Osteoblast (primary cell): ENCODE measurements at regions not wholly inside any gene's neighbourhood (a gene's known extent, or its start where the extent isn't known, plus 50 kb on each side); places are given as distances from the start of the nearest gene placed in this dataset.
A peak's percentile ranks its signal among the peaks of the same experiment; 100 is the strongest.

Experiments
- DNase-seq: peaks from one replicate; pipeline ENCODE4 v3.0.0; 2011; ENCODE audit warnings: low spot score, mixed read lengths; ENCODE audit not compliant: insufficient read length; ENCODE audit errors: missing footprints
- H2AFZ ChIP-seq: 2 replicates; pipeline ENCODE4 v1.6.0; 2011; ENCODE audit warnings: mild to moderate bottlenecking, low read length
- H3K27ac ChIP-seq: 2 replicates; pipeline ENCODE4 v1.5.1; 2011; ENCODE audit warnings: mild to moderate bottlenecking, low read depth, low read length, moderate library complexity
- H3K27me3 ChIP-seq: 2 replicates; pipeline ENCODE4 v1.6.0; 2012; ENCODE audit warnings: mild to moderate bottlenecking, control low read depth, inconsistent platforms, low read length, moderate library complexity; ENCODE audit not compliant: insufficient read depth
- H3K36me3 ChIP-seq: 2 replicates; pipeline ENCODE4 v1.5.1; 2011; ENCODE audit warnings: mild to moderate bottlenecking, low read length, control low read depth, moderate library complexity; ENCODE audit not compliant: insufficient read depth
- H3K4me1 ChIP-seq: 2 replicates; pipeline ENCODE4 v1.5.1; 2011; ENCODE audit warnings: mild to moderate bottlenecking, low read length, control low read depth, moderate library complexity; ENCODE audit not compliant: insufficient read depth
- H3K4me2 ChIP-seq: 2 replicates; pipeline ENCODE4 v1.6.0; 2011; ENCODE audit warnings: mild to moderate bottlenecking, low read length; ENCODE audit not compliant: insufficient read depth
- H3K4me3 ChIP-seq: fragments of 200-600 bp; sonication (generic); 3 replicates; pipeline ENCODE4 v1.5.1; 2012; ENCODE audit warnings: mild to moderate bottlenecking, low read length, inconsistent platforms; ENCODE audit not compliant: insufficient read depth
- H3K79me2 ChIP-seq: 2 replicates; pipeline ENCODE4 v1.6.0; 2012; ENCODE audit warnings: mild to moderate bottlenecking, low read length, control low read depth, inconsistent platforms; ENCODE audit not compliant: insufficient read depth
- H3K9me3 ChIP-seq: 2 replicates; pipeline ENCODE4 v1.5.1; 2011; ENCODE audit warnings: low read depth, low read length, control low read depth
- H4K20me1 ChIP-seq: 2 replicates; pipeline ENCODE4 v1.6.0; 2012; ENCODE audit warnings: mild to moderate bottlenecking, low read length, control low read depth; ENCODE audit not compliant: insufficient read depth
- TF ChIP-seq, protein P1 (sequence below): IDR thresholded peaks from 2 replicates; pipeline ENCODE4 v1.5.1; 2011; ENCODE audit warnings: mild to moderate bottlenecking, low read depth, low read length, moderate library complexity; ENCODE audit errors: extremely low read depth

DNA sequence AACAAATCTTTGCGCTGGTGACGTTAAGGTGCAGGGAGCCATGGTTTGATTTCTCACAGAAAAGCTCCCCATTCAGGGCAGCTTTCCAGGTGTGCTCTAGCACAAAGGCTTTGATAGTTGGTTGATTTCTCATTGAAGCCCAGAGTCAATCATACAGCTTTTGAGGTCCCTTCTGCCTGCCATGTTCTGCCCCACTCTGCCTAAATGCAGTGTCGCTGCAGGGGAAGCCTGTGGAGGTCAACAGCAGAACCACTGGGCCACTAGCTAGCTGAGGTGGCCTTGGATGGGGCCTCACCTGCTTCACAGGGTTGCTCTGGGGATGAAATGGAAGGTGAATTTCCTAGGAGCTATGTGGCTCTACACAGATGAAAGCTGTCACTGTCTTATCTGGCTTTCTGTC is 278.3 kb downstream of the TLE3 start:
- Histone ChIP-seq H3K36me3 (no peaks in the 10 kb centered on the region), H3K27me3 (peaks cover 40% of the 10 kb centered on the region), H3K79me2 (no peaks in the 10 kb centered on the region), H3K4me3 (no peak overlapping the region), H3K9me3 (no peaks in the 10 kb centered on the region), H2AFZ (no peak overlapping the region), H3K4me2 (no peak overlapping the region), H4K20me1 (no peaks in the 10 kb centered on the region), H3K4me1 (no peaks in the 10 kb centered on the region), H3K27ac (no peak overlapping the region)
- TF ChIP-seq, protein P1, sequence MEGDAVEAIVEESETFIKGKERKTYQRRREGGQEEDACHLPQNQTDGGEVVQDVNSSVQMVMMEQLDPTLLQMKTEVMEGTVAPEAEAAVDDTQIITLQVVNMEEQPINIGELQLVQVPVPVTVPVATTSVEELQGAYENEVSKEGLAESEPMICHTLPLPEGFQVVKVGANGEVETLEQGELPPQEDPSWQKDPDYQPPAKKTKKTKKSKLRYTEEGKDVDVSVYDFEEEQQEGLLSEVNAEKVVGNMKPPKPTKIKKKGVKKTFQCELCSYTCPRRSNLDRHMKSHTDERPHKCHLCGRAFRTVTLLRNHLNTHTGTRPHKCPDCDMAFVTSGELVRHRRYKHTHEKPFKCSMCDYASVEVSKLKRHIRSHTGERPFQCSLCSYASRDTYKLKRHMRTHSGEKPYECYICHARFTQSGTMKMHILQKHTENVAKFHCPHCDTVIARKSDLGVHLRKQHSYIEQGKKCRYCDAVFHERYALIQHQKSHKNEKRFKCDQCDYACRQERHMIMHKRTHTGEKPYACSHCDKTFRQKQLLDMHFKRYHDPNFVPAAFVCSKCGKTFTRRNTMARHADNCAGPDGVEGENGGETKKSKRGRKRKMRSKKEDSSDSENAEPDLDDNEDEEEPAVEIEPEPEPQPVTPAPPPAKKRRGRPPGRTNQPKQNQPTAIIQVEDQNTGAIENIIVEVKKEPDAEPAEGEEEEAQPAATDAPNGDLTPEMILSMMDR = no peak
- peak; percentile 52 for DNase-seq

DNA sequence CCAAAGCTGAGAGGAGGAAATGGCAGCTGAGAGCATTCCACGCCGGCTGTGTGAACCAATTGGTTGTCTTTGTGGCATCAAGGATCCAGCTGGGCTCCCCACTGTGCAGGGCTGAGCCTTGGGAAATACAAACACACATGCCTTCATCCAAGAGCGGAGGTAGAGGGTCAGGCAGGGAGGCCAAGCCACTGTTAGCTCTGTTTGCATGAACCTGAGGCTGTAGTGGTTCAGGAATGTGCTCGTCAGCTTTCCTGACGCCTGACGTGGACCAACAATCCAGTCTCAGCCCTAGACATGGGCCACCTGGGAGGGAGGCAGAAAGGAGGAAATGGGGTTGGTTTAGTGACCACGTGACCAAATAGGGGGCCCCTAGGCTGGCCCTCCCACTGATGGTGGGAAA is 276.9 kb downstream of the TLE3 start:
- Histone ChIP-seq H3K9me3 (no peaks in the 10 kb centered on the region), H3K27ac (no peak overlapping the region), H3K4me2 (no peak overlapping the region), H3K4me1 (no peaks in the 10 kb centered on the region), H3K36me3 (no peaks in the 10 kb centered on the region), H3K79me2 (no peaks in the 10 kb centered on the region), H4K20me1 (no peaks in the 10 kb centered on the region), H2AFZ (no peak overlapping the region), H3K4me3 (no peak overlapping the region), H3K27me3 (peaks cover 39% of the 10 kb centered on the region)
- peak; percentile 41 for DNase-seq
- TF ChIP-seq, protein P1 = no peak

DNA sequence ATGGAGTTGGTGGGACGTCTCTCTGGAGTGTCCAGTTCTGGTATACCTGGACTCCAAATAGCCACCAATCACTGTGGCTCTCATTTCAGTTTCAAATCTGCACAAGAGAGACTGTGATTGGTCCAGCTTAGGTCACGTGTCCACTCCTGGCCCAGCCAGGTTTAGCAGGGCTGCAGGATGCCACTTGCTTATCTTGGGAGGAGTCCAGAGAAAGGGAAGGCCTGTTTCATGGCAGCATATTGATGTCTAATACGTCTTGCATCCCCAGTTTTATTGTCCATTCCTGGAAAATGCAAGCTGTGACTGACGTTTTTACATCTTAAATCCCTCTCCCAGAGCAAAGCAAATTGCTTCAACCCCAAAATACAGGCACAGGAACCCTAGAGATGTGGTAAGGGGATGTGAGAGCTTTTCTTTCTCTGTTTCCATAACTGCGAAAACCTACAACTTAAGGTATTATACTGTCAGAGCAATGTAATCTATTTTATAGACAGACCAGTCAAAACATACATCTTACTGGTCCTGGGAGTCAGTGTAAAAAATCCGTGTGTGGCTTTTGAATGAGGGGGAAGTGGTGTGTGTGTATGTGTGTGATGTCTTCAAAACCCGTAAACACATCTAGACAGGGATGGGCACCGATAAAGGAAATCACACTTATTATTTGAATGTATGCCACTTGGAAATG is 274.4 kb downstream of the TLE3 start:
- Histone ChIP-seq H4K20me1 (no peaks in the 10 kb centered on the region), H3K9me3 (no peaks in the 10 kb centered on the region), H2AFZ (no peak overlapping the region), H3K27me3 (peaks cover 41% of the 10 kb centered on the region), H3K4me3 (no peak overlapping the region), H3K36me3 (no peaks in the 10 kb centered on the region), H3K27ac (no peak overlapping the region), H3K79me2 (no peaks in the 10 kb centered on the region), H3K4me1 (no peaks in the 10 kb centered on the region), H3K4me2 (no peak overlapping the region)
- TF ChIP-seq, protein P1 = no peak
- peak; percentile 89 for DNase-seq

DNA sequence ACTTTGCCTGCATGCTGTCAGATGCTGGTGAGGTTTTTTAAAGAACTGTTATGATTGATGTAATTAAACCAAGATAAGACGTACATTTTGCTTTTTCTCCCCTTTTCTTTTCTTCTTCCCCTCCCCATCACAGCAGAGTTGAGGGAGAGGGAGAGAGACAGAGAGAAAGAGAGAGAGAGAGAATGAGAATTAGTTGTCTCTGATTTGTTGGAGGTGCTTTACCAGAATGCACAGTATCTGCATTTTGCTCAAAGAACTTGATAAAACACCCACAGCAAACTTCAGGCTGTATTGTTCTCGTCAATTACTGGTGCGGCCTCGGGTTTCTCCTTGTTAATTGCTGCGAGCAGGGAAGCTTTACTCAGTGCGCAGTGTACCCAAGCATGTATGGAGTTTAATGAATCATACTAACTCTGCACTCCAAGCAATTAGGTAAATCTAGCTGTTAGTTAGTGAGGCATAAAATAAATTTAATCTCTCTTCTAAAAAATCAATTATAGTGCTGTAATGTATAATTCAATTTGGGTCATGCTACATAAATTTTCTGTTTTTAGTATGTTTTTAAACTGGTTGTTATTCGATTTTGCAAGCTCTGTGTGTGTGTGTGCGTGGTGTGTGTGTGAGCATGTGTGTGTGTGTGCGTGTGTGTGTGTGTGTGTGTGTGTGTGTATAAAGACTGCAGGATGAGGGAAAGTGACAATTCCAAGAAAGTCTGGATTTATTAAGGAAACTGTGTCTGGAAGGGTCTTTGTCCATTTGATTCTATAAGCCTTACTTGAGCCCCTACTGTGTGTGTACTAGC is 273.4 kb downstream of the TLE3 start:
- H3K36me3 ChIP-seq = no peaks in the 10 kb centered on the region
- H2AFZ ChIP-seq = no peak overlapping the region
- TF ChIP-seq, protein P1 = no peak
- no peaks in the 10 kb centered on the region for H4K20me1 ChIP-seq
- no peaks in the 10 kb centered on the region for H3K4me1 ChIP-seq
- peak; percentile 32 for DNase-seq
- H3K4me2 ChIP-seq = no peak overlapping the region
- no peak overlapping the region for H3K4me3 ChIP-seq
- no peaks in the 10 kb centered on the region for H3K9me3 ChIP-seq
- H3K27ac ChIP-seq = no peak overlapping the region
- no peaks in the 10 kb centered on the region for H3K79me2 ChIP-seq
- H3K27me3 ChIP-seq = peaks cover 33% of the 10 kb centered on the region
